CD4-positive, alpha-beta T cell treated with Interleukin-10 for 1 hour (primary cell): ENCODE measurements at regions not wholly inside any gene's neighbourhood (a gene's known extent, or its start where the extent isn't known, plus 50 kb on each side); places are given as distances from the start of the nearest gene placed in this dataset.
A peak's percentile ranks its signal among the peaks of the same experiment; 100 is the strongest.

Experiments
- DNase-seq: peaks from one replicate; pipeline ENCODE4 v3.0.0-alpha.2; 2020

GRCh38 chr1:5404412-5405203 lies 587.6 kb downstream of the NPHP4 start:
- no peak for DNase-seq

GRCh38 chr1:5403935-5404334 lies 588.3 kb downstream of the NPHP4 start:
- DNase-seq: no peak

GRCh38 chr1:5402618-5403017 lies 589.6 kb downstream of the NPHP4 start:
- DNase-seq: no peak

GRCh38 chr1:5399771-5400170 lies 592.5 kb downstream of the NPHP4 start:
- no peak for DNase-seq

GRCh38 chr1:5396593-5396992 lies 595.6 kb downstream of the NPHP4 start:
- DNase-seq: no peak

- no peak for DNase-seq
Measured at GRCh38 chr1:5394111-5394510, 598.1 kb downstream of the NPHP4 start.

- DNase-seq: no peak
Measured at GRCh38 chr1:5393603-5394002, 598.6 kb downstream of the NPHP4 start.

- DNase-seq: no peak
Measured at GRCh38 chr1:5393146-5393545, 599.1 kb downstream of the NPHP4 start.

- no peak for DNase-seq
Measured at GRCh38 chr1:5391725-5392124, 600.5 kb downstream of the NPHP4 start.

GRCh38 chr1:5390504-5390903 lies 601.7 kb downstream of the NPHP4 start:
- no peak for DNase-seq

- peak; percentile 71 for DNase-seq
Measured at GRCh38 chr1:5389101-5389885, 602.9 kb downstream of the NPHP4 start.

- DNase-seq: no peak
Measured at GRCh38 chr1:5388622-5389021, 603.6 kb downstream of the NPHP4 start.

- DNase-seq: no peak
Measured at GRCh38 chr1:5386371-5386770, 605.9 kb downstream of the NPHP4 start.

GRCh38 chr1:5385956-5386355 lies 606.3 kb downstream of the NPHP4 start:
- no peak for DNase-seq

GRCh38 chr1:5385096-5385799 lies 607.0 kb downstream of the NPHP4 start:
- peak; percentile 17 for DNase-seq

GRCh38 chr1:5381491-5381890 lies 610.7 kb downstream of the NPHP4 start:
- DNase-seq: no peak

GRCh38 chr1:5379176-5379759 lies 613.0 kb downstream of the NPHP4 start:
- no peak for DNase-seq

GRCh38 chr1:5376538-5377247 lies 615.5 kb downstream of the NPHP4 start:
- no peak for DNase-seq

GRCh38 chr1:5375481-5375880 lies 616.7 kb downstream of the NPHP4 start:
- DNase-seq: no peak

- DNase-seq: no peak
Measured at GRCh38 chr1:5374192-5374591, 618.0 kb downstream of the NPHP4 start.

- DNase-seq: no peak
Measured at GRCh38 chr1:5373281-5373680, 618.9 kb downstream of the NPHP4 start.

- no peak for DNase-seq
Measured at GRCh38 chr1:5371270-5371669, 621.0 kb downstream of the NPHP4 start.

- peak; percentile 19 for DNase-seq
Measured at GRCh38 chr1:5370311-5370710, 621.9 kb downstream of the NPHP4 start.
